ENCODE measurements at regions not wholly inside any gene's neighbourhood (a gene's known extent, or its start where the extent isn't known, plus 50 kb on each side); places are given as distances from the start of the nearest gene placed in this dataset.

DNA sequence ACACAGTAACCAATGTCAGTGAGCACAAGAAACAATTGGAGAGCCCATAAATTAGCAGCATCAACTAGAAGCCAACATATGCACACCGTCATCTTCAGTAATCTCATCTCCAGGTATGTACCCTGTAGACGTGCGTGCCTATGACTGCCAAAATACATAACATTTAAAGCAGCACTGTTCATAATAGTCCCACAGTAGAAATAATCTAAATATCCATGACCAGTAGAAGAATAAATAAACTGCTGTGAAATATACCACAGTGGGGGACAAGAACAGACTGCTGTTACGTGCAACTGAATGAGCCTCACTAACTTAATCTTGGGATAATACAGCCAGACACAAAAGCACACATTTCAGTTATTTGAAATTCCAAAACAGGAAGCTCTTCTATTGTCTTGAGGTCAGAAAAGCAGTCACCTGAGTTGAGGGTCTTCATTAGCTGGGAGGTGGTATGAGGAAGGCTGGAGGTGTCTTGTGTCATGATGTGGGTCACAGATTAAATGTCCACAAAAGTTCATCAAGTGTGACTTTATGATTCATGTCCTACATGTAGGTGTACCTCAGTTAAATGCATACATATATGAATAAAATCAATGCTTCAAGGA lies 454.2 kb upstream of the AKR1E2 start:
- no peak for DNase-seq

DNA sequence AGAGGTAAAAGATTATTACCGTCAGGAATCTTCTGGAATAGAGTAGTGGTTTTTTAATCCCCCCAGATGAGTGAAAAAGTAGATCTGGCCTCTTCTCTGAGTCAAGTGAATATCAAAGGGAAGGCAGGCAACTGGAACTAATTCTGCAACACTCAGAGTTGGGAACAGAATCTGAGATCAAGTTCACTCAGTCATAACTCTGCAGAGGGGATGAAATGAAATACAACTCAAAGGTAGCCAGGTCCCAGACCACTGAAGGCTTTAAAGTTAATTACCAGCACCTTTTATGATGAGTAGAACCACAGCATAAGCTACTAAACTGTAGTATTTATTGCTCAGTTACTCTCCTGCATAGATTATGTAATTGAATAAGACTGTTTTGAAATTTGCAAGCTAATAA lies 455.6 kb upstream of the AKR1E2 start:
- DNase-seq: no peak

- DNase-seq: no peak
Measured at GRCh38 chr10:4361581-4361980, 464.4 kb upstream of the AKR1E2 start.

- no peak for DNase-seq
Measured at GRCh38 chr10:4359003-4359402, 467.0 kb upstream of the AKR1E2 start.

DNA sequence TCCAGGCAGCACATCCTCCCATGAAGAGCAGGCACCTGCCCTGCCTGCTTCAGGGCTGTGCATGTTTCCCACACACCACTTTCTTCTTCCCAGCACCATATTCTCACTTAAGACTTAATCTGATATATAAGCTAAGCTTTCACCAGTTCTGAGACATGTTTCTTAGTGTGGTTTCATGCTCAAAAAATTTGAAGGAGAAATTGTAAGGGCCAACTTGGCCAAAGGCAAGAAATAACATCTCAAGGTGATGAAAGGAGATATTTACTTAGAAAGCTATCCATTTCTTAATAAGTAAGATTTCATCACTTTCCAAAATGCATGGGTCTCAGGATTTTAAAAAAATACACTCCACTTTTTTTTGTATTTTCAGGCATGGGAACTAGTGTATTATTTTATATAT lies 468.1 kb upstream of the AKR1E2 start:
- no peak for DNase-seq

DNA sequence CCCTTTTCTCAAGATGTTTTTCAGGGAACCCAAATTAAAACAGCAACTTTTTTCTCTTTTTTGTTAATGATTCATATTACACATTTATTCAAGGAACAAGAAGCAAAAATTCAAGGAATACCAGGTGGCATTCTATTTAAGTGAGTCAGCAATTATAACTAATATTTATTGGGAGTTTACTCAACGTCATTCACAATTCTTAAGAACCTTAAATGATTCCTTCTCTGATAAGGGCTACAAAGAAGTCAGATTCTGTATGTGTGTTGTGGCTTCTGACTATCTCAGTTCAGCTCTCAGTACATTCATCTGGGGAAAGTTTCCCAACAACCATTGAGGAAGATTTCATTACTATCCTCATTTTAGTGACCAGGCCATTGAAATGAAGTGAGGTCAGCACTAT lies 470.7 kb upstream of the AKR1E2 start:
- DNase-seq: no peak

DNA sequence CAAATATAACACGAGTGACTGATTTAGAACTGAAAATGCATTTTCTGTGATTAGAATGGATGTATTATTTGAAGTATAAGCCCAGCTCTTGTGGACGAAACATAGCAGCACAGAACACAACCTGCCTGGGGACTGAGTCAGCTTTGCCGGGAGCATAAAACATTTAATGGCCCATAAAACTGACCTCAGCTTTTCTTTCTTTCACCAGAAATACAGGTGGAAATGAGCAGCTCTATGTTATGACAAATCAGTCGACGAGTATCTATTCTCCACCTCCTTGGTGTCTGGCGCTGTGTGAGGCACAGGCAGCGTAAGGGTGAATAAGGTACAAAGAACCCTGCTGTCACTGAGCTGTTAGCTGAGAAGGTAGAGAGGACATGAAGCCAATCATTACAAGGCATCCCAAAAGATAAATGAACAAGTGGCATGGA lies 471.6 kb upstream of the AKR1E2 start:
- DNase-seq: no peak

DNA sequence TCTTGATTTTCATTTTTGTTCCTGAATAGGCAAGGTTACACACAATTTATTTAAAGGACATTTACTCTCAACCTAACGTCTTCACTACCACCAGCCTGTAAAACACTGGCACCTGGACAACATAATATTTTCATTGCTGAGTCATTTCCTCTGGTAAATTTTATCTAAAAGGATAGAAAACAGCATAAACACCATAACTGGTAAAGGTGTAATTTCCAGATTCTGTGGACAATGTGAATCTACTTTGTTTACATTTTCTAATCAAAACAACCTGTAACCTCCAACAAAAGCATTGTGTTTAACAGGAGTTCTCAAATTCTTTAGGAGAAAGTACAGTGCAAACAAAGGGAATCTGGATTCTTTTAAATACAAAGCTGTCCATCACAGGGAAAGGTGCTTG lies 472.0 kb upstream of the AKR1E2 start:
- DNase-seq: no peak

- DNase-seq: no peak
Measured at GRCh38 chr10:4353059-4353655, 472.9 kb upstream of the AKR1E2 start.

- no peak for DNase-seq
Measured at GRCh38 chr10:4352414-4352961, 473.5 kb upstream of the AKR1E2 start.

GRCh38 chr10:4351723-4352413 lies 474.1 kb upstream of the AKR1E2 start:
- DNase-seq: no peak

GRCh38 chr10:4347397-4347796 lies 478.6 kb upstream of the AKR1E2 start:
- DNase-seq: no peak

DNA sequence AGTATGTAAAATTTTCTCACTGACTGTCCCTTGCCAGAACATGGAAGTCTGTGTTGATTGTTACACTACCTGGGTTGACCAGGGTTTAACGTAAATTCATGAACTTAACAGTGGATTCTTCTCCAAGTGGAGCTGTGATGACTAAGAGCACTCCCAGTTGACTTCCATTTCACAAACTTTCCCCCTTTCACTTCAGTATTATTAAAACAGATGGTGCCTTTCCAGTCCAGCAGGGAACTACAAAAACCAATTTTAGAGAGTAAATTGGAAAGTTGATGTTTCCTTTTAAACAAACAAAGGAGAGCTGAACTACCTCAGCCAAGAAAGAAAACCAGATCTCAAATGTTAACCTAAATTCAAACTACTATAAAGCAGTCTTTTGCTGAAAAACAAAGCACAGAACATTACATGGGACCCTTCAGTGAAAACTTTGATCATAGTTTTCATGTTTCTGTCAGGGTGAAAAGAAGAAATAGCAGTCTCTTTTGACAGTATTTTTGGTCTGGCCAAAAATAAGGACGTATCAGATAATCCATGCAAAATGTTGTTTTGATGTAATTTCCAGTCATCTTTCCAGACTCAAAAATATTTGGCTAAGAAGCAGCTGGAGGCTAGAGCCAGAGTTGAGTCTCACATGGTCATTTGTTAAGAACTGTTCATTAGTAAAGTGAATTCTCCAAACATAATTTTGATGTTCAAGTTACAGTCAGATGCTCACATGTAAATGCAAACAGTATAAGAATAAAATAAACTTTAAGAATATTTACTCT lies 479.9 kb upstream of the AKR1E2 start:
- no peak for DNase-seq

- DNase-seq: no peak
Measured at GRCh38 chr10:4344492-4344994, 481.5 kb upstream of the AKR1E2 start.

- DNase-seq: no peak
Measured at GRCh38 chr10:4343873-4344272, 482.1 kb upstream of the AKR1E2 start.

GRCh38 chr10:4343091-4343490 lies 482.9 kb upstream of the AKR1E2 start:
- no peak for DNase-seq

GRCh38 chr10:4338768-4339167 lies 487.2 kb upstream of the AKR1E2 start:
- DNase-seq: no peak

- DNase-seq: no peak
Measured at GRCh38 chr10:4337563-4337962, 488.4 kb upstream of the AKR1E2 start.

GRCh38 chr10:4334871-4335270 lies 491.1 kb upstream of the AKR1E2 start:
- no peak for DNase-seq

DNA sequence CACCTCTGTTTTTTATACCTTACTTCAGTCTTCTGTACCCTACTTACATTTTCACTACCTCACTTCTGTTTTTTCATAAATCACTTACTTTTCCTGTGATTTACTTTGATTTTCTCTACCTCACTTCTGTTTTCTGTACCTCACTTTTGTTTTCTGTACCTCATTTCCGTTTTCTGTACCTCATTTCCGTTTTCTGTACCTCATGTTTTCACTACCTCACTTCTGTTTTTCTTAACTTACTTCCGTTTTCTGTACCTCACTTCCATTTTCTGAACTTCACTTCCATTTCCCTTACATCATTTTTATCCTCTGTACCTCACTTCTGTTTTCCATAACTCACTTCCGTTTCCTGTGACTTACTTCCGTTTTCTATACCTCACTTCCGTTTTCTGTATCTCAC lies 492.0 kb upstream of the AKR1E2 start:
- DNase-seq: no peak

- DNase-seq: no peak
Measured at GRCh38 chr10:4333459-4333894, 492.5 kb upstream of the AKR1E2 start.

- DNase-seq: no peak
Measured at GRCh38 chr10:4332764-4333458, 493.1 kb upstream of the AKR1E2 start.

DNA sequence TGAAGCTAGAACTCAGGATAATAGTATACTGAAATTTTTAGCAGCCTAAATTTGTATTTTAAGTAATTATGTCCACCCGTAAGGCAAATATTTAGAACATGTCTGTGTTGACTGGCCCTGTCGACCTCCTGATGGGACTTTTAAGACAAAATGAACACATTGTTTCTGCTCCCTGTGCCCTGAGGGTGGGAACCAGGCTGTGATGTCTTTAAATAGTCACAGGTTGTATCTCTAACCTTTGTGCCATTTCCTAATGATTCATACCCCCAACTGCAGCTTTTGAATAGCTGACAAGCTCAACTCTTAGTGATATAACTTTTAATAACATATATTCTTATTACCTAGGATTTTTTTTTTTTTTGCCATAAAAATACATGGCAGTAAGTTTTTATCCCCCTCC lies 494.9 kb upstream of the AKR1E2 start:
- no peak for DNase-seq
